C4-2B (cell line): ENCODE measurements at regions not wholly inside any gene's neighbourhood (a gene's known extent, or its start where the extent isn't known, plus 50 kb on each side); places are given as distances from the start of the nearest gene placed in this dataset.

ENCODE experiments used
- ZFX ChIP-seq: fragments of 450-650 bp; IDR thresholded peaks from 2 replicates; pipeline ENCODE4 v1.6.1; 2017
- TF ChIP-seq, protein P1 (sequence below): fragments of 450-650 bp; conservative IDR thresholded peaks from 2 replicates; pipeline ENCODE4 v1.5.1; 2017; ENCODE audit warnings: mild to moderate bottlenecking

- TF ChIP-seq, protein P1, sequence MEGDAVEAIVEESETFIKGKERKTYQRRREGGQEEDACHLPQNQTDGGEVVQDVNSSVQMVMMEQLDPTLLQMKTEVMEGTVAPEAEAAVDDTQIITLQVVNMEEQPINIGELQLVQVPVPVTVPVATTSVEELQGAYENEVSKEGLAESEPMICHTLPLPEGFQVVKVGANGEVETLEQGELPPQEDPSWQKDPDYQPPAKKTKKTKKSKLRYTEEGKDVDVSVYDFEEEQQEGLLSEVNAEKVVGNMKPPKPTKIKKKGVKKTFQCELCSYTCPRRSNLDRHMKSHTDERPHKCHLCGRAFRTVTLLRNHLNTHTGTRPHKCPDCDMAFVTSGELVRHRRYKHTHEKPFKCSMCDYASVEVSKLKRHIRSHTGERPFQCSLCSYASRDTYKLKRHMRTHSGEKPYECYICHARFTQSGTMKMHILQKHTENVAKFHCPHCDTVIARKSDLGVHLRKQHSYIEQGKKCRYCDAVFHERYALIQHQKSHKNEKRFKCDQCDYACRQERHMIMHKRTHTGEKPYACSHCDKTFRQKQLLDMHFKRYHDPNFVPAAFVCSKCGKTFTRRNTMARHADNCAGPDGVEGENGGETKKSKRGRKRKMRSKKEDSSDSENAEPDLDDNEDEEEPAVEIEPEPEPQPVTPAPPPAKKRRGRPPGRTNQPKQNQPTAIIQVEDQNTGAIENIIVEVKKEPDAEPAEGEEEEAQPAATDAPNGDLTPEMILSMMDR = no peak
- TF ChIP-seq ZFX = no peak
These were observed 250.8 kb downstream of the C16orf95 start for GRCh38 chr16:87066133-87067002.
